Osteocyte (in vitro differentiated cells): ENCODE measurements at regions not wholly inside any gene's neighbourhood (a gene's known extent, or its start where the extent isn't known, plus 50 kb on each side); places are given as distances from the start of the nearest gene placed in this dataset.

Source experiments
- DNase-seq: peaks from one replicate; pipeline ENCODE4 v3.0.0; 2021; ENCODE audit warnings: mixed read lengths; ENCODE audit not compliant: unreplicated experiment; ENCODE audit errors: extremely low spot score
- H3K27ac Mint-ChIP-seq: one replicate; pipeline ENCODE4 v1.8.0; 2021; ENCODE audit warnings: mild to moderate bottlenecking, mixed read lengths; ENCODE audit not compliant: unreplicated experiment
- H3K27me3 Mint-ChIP-seq: one replicate; pipeline ENCODE4 v1.8.0; 2021; ENCODE audit warnings: mixed read lengths; ENCODE audit not compliant: unreplicated experiment
- H3K36me3 Mint-ChIP-seq: one replicate; pipeline ENCODE4 v1.8.0; 2021; ENCODE audit warnings: mixed read lengths; ENCODE audit not compliant: unreplicated experiment
- H3K4me1 Mint-ChIP-seq: one replicate; pipeline ENCODE4 v1.8.0; 2021; ENCODE audit warnings: mixed read lengths; ENCODE audit not compliant: unreplicated experiment
- H3K4me3 Mint-ChIP-seq: one replicate; pipeline ENCODE4 v1.8.0; 2021; ENCODE audit warnings: mild to moderate bottlenecking, moderate library complexity, mixed read lengths; ENCODE audit not compliant: unreplicated experiment
- H3K9me3 Mint-ChIP-seq: one replicate; pipeline ENCODE4 v1.8.0; 2021; ENCODE audit warnings: mixed read lengths; ENCODE audit not compliant: unreplicated experiment
- CTCF ChIP-seq: fragments of 200-600 bp; sonication (generic); IDR thresholded peaks from 2 replicates; pipeline ENCODE4 v1.5.0; 2021; ENCODE audit warnings: antibody characterized with exemption, mild to moderate bottlenecking, moderate library complexity

DNA sequence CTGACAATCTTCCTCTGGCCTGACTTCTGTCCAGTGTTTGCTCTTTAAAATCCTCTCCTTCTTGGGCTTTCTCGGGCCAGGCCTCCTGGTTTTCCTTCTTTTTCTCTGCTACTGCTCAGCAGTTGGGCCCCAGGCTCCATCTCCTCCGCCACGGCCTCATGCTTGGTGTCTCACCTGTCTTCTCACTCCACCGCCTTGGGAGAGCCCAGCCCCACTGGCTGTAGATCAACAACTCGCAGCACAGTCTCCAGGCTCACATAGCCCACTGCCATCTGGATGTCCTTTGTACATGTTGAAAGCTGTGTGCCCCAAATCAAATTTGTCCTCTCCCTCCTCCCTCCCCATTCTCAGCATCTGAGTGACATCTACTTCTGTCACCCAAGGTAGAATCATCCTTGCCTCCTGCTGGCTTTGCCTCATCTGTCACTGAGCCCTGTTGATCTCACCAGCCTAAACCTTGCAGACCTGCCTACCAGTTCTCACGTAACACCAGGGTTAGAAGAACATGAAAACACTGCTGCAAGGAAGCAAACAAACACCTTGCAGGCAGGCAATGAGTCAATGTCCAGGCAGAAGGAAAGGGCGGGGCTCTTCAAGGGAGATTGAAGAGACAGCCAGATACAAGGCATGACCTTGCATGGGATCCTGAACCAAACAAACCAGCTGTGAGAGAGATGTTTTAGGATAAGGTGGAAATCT lies 103.2 kb upstream of the SMURF2 start:
- no peak overlapping the region for H3K27ac Mint-ChIP-seq
- H3K9me3 Mint-ChIP-seq = no peaks in the 10 kb centered on the region
- H3K27me3 Mint-ChIP-seq = no peaks in the 10 kb centered on the region
- H3K4me3 Mint-ChIP-seq = no peak overlapping the region
- peak; percentile 46 for DNase-seq
- H3K4me1 Mint-ChIP-seq = no peaks in the 10 kb centered on the region
- H3K36me3 Mint-ChIP-seq = peaks cover 25% of the 10 kb centered on the region
- TF ChIP-seq CTCF = no peak

- no peak for TF ChIP-seq CTCF
- Mint-ChIP-seq H3K27ac (no peak overlapping the region), H3K36me3 (peaks cover 40% of the 10 kb centered on the region), H3K4me1 (peaks cover 5% of the 10 kb centered on the region), H3K9me3 (no peaks in the 10 kb centered on the region), H3K27me3 (no peaks in the 10 kb centered on the region), H3K4me3 (no peak overlapping the region)
- no peak for DNase-seq
Measured at GRCh38 chr17:64750891-64751677, 89.0 kb upstream of the SMURF2 start.

GRCh38 chr17:64750478-64750877 lies 88.4 kb upstream of the SMURF2 start:
- Mint-ChIP-seq H3K27ac (no peak overlapping the region), H3K36me3 (peaks cover 36% of the 10 kb centered on the region)

GRCh38 chr17:64749306-64749705 lies 87.2 kb upstream of the SMURF2 start:
- Mint-ChIP-seq H3K4me3 (no peak overlapping the region), H3K36me3 (peaks cover 29% of the 10 kb centered on the region), H3K27me3 (no peaks in the 10 kb centered on the region), H3K27ac (no peak overlapping the region), H3K9me3 (no peaks in the 10 kb centered on the region), H3K4me1 (peaks cover 5% of the 10 kb centered on the region)
- DNase-seq = no peak
- no peak for TF ChIP-seq CTCF

More at GRCh38 chr17:64750478-64750877, 88.4 kb upstream of the SMURF2 start:
- no peak for DNase-seq
- H3K9me3 Mint-ChIP-seq = no peaks in the 10 kb centered on the region
- no peaks in the 10 kb centered on the region for H3K27me3 Mint-ChIP-seq
- H3K4me3 Mint-ChIP-seq = no peak overlapping the region
- peaks cover 5% of the 10 kb centered on the region for H3K4me1 Mint-ChIP-seq
- TF ChIP-seq CTCF = no peak

GRCh38 chr17:64747938-64748540 lies 85.9 kb upstream of the SMURF2 start:
- DNase-seq = no peak
- TF ChIP-seq CTCF = no peak
- Mint-ChIP-seq H3K4me1 (peaks cover 5% of the 10 kb centered on the region), H3K36me3 (peaks cover 22% of the 10 kb centered on the region), H3K27ac (peak overlapping the region; percentile 55), H3K27me3 (no peaks in the 10 kb centered on the region), H3K4me3 (no peak overlapping the region), H3K9me3 (no peaks in the 10 kb centered on the region)
